Endothelial cell of umbilical vein (primary cell): ENCODE measurements at regions not wholly inside any gene's neighbourhood (a gene's known extent, or its start where the extent isn't known, plus 50 kb on each side); places are given as distances from the start of the nearest gene placed in this dataset.

Experiments
- BruUV-seq: library from RNA; stranded (reverse); fragments of 400-500 nt; replicated peaks from 2 replicates; lab custom pipeline; 2021; lab: Mats Ljungman, UMichigan
- CTCF ChIA-PET: fragments of 300-600, 350-600 bp; sonication (Branson Sonifier 250); formaldehyde crosslinking; loops from one replicate; lab custom pipeline; 2021; ENCODE audit warnings: antibody characterized with exemption, inconsistent platforms; lab: Charles Lee
- POLR2A ChIA-PET: fragments of 300-600, 350-600 bp; sonication (Branson Sonifier 250); formaldehyde crosslinking; loops from one replicate; lab custom pipeline; 2021; ENCODE audit warnings: antibody characterized with exemption, inconsistent platforms; lab: Charles Lee
- DNase-seq: peaks from one replicate; pipeline ENCODE4 v3.0.0-alpha.2; 2011; ENCODE audit warnings: low read depth, low spot score
- FAIRE-seq: peaks from 2 replicates; lab custom pipeline; 2011; peaks lifted over from hg19 to GRCh38; lab: Jason Lieb, UNC
- H2AFZ ChIP-seq: 2 replicates; pipeline ENCODE4 v1.6.0; 2012; ENCODE audit warnings: low read depth, low read length, control low read depth, inconsistent platforms
- H3K27ac ChIP-seq: 2 replicates; pipeline ENCODE4 v1.5.1; 2011; ENCODE audit warnings: low read depth, mild to moderate bottlenecking, control low read depth, low read length, moderate library complexity; ENCODE audit not compliant: insufficient read depth
- H3K27me3 ChIP-seq, 2 experiments: 2 replicates each; pipeline versions ENCODE4 v1.6.0 to v1.6.1; 2011; ENCODE audit warnings: low read length in 2 of 2, mixed read lengths in 1 of 2; ENCODE audit not compliant: control insufficient read depth in 2 of 2, insufficient read depth in 2 of 2
- H3K36me3 ChIP-seq, 2 experiments: 2 replicates in 1 of 2; 3 replicates in 1 of 2; pipeline ENCODE4 v1.5.1; 2011; ENCODE audit warnings: low read length in 2 of 2, mild to moderate bottlenecking in 1 of 2, moderate library complexity in 1 of 2; ENCODE audit not compliant: control insufficient read depth in 2 of 2, insufficient read depth in 2 of 2; ENCODE audit errors: extremely low read depth in 1 of 2
- H3K4me1 ChIP-seq: 3 replicates; pipeline ENCODE4 v1.5.1; 2011; ENCODE audit warnings: mild to moderate bottlenecking, low read length; ENCODE audit not compliant: control insufficient read depth, insufficient read depth; ENCODE audit errors: extremely low read depth
- H3K4me2 ChIP-seq: 2 replicates; pipeline ENCODE4 v1.6.1; 2011; ENCODE audit warnings: low read length, control low read depth, mixed read lengths; ENCODE audit not compliant: insufficient read depth
- H3K4me3 ChIP-seq, 3 experiments: fragments of 200-600 bp in 1 of 3; sonication (generic), shearing (Covaris generic) in 1 of 3; replicated peaks in 1 of 3; 2 replicates each; pipeline ENCODE4 v1.5.1; 2011 to 2016; ENCODE audit warnings: control low read depth in 3 of 3, low read length in 3 of 3, mild to moderate bottlenecking in 2 of 3, inconsistent platforms in 1 of 3, low read depth in 1 of 3, moderate library complexity in 1 of 3; ENCODE audit not compliant: insufficient read depth in 1 of 3
- H3K79me2 ChIP-seq: 2 replicates; pipeline ENCODE4 v1.6.0; 2012; ENCODE audit warnings: low read length, inconsistent platforms; ENCODE audit not compliant: control insufficient read depth, insufficient read depth
- H3K9ac ChIP-seq: replicated peaks from 2 replicates; pipeline ENCODE3; 2011; ENCODE audit warnings: low read length, control low read depth; ENCODE audit not compliant: insufficient read depth; ENCODE audit errors: extremely low read depth
- H3K9me1 ChIP-seq: replicated peaks from 3 replicates; pipeline ENCODE4 v1.6.0; 2011; ENCODE audit warnings: mild to moderate bottlenecking, low read length; ENCODE audit not compliant: control insufficient read depth, insufficient read depth; ENCODE audit errors: extremely low read depth
- H3K9me3 ChIP-seq: replicated peaks from 2 replicates; pipeline ENCODE4 v1.5.1; 2012; ENCODE audit warnings: low read length, inconsistent platforms; ENCODE audit not compliant: control insufficient read depth, insufficient read depth
- H4K20me1 ChIP-seq: replicated peaks from 2 replicates; pipeline ENCODE3; 2011; ENCODE audit warnings: mild to moderate bottlenecking, low read length; ENCODE audit not compliant: control insufficient read depth, insufficient read depth; ENCODE audit errors: extremely low read depth
- CTCF ChIP-seq, 2 donors: IDR thresholded peaks; 1 replicate in 1 of 2; 2 replicates in 1 of 2; pipeline ENCODE4 v1.5.1; 2011; ENCODE audit warnings: low read length in 2 of 2, mild to moderate bottlenecking in 2 of 2, moderate library complexity in 2 of 2, control low read depth in 1 of 2, inconsistent platforms in 1 of 2, low read depth in 1 of 2; ENCODE audit not compliant: insufficient read depth in 1 of 2; ENCODE audit errors: extremely low read depth in 1 of 2
- EZH2 ChIP-seq: IDR thresholded peaks from 2 replicates; pipeline ENCODE4 v1.6.1; 2012; ENCODE audit warnings: borderline replicate concordance, low read depth, mild to moderate bottlenecking, moderate library complexity, low read length, inconsistent platforms; ENCODE audit not compliant: severe bottlenecking
- FOS ChIP-seq: IDR thresholded peaks from 2 replicates; pipeline ENCODE4 v1.6.1; 2011; ENCODE audit warnings: mild to moderate bottlenecking, low read length, moderate library complexity, borderline replicate concordance; ENCODE audit not compliant: insufficient read depth
- GATA2 ChIP-seq: IDR thresholded peaks from 2 replicates; pipeline ENCODE4 v1.7.0; 2011; ENCODE audit warnings: low read depth, mild to moderate bottlenecking, moderate library complexity, mixed read lengths, low read length; ENCODE audit not compliant: insufficient read length, insufficient read depth
- JUN ChIP-seq: IDR thresholded peaks from 2 replicates; pipeline ENCODE4 v1.6.1; 2011; ENCODE audit warnings: borderline replicate concordance, low read depth; ENCODE audit not compliant: insufficient read length, insufficient read depth
- MAX ChIP-seq: IDR thresholded peaks from 2 replicates; pipeline ENCODE4 v1.6.1; 2011; ENCODE audit not compliant: insufficient read depth, insufficient read length
- MYC ChIP-seq: IDR thresholded peaks from one replicate; pipeline ENCODE4 v1.6.1; 2011; ENCODE audit warnings: mild to moderate bottlenecking, low read depth, low read length
- POLR2A ChIP-seq: IDR thresholded peaks from 2 replicates; pipeline ENCODE4 v1.6.1; 2012; ENCODE audit warnings: low read depth, mild to moderate bottlenecking, control low read depth, low read length
- POLR2AphosphoS5 ChIP-seq: IDR thresholded peaks from 2 replicates; pipeline ENCODE4 v1.6.1; 2012; ENCODE audit warnings: low read depth, mild to moderate bottlenecking, control low read depth, low read length, moderate library complexity; ENCODE audit not compliant: insufficient read depth
- dilution Hi-C: fragments of 300-500 bp; cut with MboI; formaldehyde crosslinking; loops from one replicate; pipeline ENCODE4 v1.15.0; 2019; ENCODE audit warnings: low sequenced_read_pairs; ENCODE audit not compliant: extremely low pct_ligation_motif_present
- intact Hi-C: fragments of 100-400 bp; cut with micrococcal nuclease; formaldehyde crosslinking; loops from one replicate; pipeline ENCODE4 v1.10.0; 2022

GRCh38 chr13:99663185-99663825 lies 162.0 kb downstream of the TM9SF2 start:
- BruUV-seq: no TSS peak
- FAIRE-seq: no peak
- dilution Hi-C loops: no loop called here

More at GRCh38 chr13:99663185-99663825, 162.0 kb downstream of the TM9SF2 start:
- H3K36me3 ChIP-seq: no peaks in the 10 kb centered on the region
- H3K4me3 ChIP-seq: no peak overlapping the region
- no peak overlapping the region for H3K9ac ChIP-seq
- H3K27me3 ChIP-seq: peaks cover 0 to 9% of the 10 kb centered on the region in 2 experiments
- H3K9me1 ChIP-seq: no peaks in the 10 kb centered on the region
- H3K79me2 ChIP-seq: no peaks in the 10 kb centered on the region
- H3K4me2 ChIP-seq: no peak overlapping the region
- CTCF ChIA-PET: interaction anchor here (0.5 to 0.7 kb wide), 2 partner anchors 16 to 507 kb away, joined by 3 to 4 read pairs; no protein-coding TSS in a partner anchor
- no peak overlapping the region for H3K27ac ChIP-seq
- TF ChIP-seq GATA2 (no peak), JUN (no peak), FOS (no peak), CTCF (IDR thresholded peaks at IDR 0.05; ENCODE audit: extremely low read depth in 1 of 2, insufficient read depth in 1 of 2, low read depth in 1 of 2, low read length in 2 of 2) (no peak), POLR2AphosphoS5 (no peak), MAX (no peak), MYC (no peak), POLR2A (no peak), EZH2 (no peak)
- peaks cover 3% of the 10 kb centered on the region for H4K20me1 ChIP-seq
- H2AFZ ChIP-seq: no peak overlapping the region
- no peaks in the 10 kb centered on the region for H3K9me3 ChIP-seq
- POLR2A ChIA-PET: no interaction called here
- DNase-seq: no peak
- intact Hi-C loops: no loop called here
- peaks cover 6% of the 10 kb centered on the region for H3K4me1 ChIP-seq
